SW 1271 (cell line): ENCODE measurements at regions not wholly inside any gene's neighbourhood (a gene's known extent, or its start where the extent isn't known, plus 50 kb on each side); places are given as distances from the start of the nearest gene placed in this dataset.
"Not testable (repeated sequence)": the region's sequence is repeated elsewhere in the genome, so short reads cannot be mapped to it uniquely, and the experiment has no call there.

Source experiments
- DNase-seq, 2 experiments: peaks; one replicate each; lab custom pipeline; 2025; lab: John Stamatoyannopoulos, UW

- peak in 1 of 2 experiments; percentile 25 for DNase-seq
Measured at GRCh38 chr1:96865731-96866685, 144.4 kb downstream of the PTBP2 start.

GRCh38 chr1:96872757-96873156, 151.2 kb downstream of the PTBP2 start:
- no peak for DNase-seq

- no peak for DNase-seq
Measured at GRCh38 chr1:96878640-96879039, 157.1 kb downstream of the PTBP2 start.

DNA sequence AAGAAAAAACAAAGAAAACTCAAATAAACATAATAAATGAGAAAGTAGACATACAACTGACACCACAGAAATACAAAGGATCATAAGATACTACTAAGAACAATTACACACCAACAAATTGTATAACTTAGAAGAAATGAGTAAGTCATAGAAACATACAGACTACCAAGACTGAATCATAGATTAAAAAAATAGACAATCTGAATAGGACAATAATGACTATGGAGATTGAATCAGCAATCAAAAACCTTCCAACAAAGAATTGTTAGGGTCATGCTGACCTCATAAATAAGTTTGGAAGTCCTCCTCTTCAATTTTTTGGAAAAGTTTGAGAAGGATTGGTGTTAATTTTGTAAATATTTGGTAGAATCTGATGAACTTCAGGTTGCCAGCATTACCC, 159.0 kb downstream of the PTBP2 start:
- DNase-seq, result no peak

DNA sequence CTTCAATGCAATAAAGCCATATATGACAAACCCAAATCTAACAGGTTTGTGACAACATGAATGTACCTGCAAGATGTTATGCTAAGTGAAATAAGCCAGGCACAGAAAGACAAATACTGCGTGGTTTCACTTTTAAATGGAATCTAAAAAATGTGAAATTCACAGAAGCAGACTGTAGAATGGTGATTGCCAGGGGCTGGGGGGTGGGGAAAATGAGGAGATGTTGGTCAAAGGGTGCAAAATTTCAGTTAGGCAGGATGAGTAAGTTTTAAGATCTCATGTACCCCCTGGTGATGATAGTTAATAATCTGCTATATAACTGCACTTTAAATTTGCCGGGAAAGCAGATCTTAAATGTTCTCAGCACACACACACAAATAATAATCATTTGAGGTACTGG, 160.5 kb downstream of the PTBP2 start:
- no peak for DNase-seq

DNA sequence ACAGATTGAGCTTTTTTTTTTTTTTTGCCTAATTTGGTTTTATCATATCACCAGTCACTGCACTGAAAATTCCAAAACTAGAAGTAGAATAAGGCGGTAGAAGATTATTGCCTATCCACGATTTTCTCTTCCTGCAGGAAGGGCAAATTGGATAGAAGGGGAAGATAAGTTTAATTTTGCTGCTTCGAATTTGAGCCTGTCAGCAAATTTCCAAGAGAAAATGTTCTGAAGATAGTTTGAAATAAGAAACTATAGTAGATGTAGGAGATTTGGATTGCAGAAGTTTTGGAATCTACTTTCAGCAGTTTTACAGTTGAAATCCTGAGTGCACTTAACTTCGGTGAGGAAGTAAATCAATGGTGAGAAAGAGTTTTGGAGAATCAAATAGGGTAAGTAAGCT, 164.9 kb downstream of the PTBP2 start:
- DNase-seq, result no peak

GRCh38 chr1:96887501-96887900, 165.9 kb downstream of the PTBP2 start:
- no peak for DNase-seq

GRCh38 chr1:96901783-96902363, 180.3 kb downstream of the PTBP2 start:
- no peak for DNase-seq

- no peak for DNase-seq
Measured at GRCh38 chr1:96912248-96912647, 190.7 kb downstream of the PTBP2 start.

DNA sequence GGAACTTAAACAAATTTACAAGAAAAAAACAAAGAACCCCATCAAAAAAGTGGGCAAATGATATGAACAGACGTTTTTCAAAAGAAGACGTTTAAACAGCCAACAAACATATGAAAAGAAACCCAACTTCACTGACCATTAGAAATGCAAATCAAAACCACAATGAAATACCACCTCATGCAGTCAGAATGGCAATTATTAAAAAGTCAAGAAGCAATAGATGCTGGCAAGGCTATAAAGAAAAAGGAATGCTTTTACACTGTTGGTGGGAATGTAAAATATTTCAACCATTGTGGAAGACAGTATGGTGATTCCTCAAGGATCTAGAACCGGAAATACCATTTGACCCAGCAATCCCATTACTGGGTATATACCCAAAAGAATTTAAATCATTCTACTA, 194.1 kb downstream of the PTBP2 start:
- DNase-seq, result not testable (repeated sequence)

GRCh38 chr1:96918406-96918805, 196.8 kb downstream of the PTBP2 start:
- DNase-seq, result no peak

GRCh38 chr1:96922181-96922580, 200.6 kb downstream of the PTBP2 start:
- DNase-seq, result no peak

DNA sequence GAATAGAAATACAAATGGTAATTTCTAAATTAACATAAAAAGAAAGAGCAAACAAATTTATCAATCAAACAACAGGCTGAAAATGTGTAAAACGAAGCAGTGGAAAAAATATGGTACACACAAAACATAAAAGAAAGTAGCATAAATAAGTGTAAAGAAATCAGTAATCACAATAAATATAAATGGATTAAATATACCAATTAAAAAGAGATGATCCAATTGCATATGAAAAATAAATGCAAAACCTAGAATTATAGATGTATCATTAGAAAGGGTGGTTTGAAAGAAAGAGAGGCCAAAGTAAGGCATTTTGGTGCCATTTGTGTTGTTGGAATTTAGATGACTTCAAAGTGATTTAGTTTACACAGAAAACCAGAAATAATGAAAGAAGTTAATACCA, 202.2 kb downstream of the PTBP2 start:
- DNase-seq, result no peak

DNA sequence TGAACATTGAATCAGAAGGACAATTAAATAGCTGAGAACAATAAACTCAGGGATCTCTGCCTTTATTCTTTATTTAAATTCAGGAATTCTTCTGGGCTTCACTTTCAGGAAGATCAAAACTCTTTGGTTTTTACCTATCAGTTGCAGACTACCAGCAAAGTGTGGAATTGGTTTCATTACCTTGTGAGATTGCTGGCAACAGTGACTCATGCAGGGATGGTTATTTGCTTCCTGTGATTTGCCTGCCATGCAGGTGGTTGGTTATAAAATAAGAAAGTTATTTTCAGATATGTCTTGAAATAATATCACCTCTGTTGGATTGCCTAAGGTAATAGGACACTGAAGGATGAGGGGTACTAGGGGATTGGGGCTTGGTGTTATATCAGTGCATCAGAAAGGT, 204.6 kb downstream of the PTBP2 start:
- no peak for DNase-seq

GRCh38 chr1:96927125-96927524, 205.5 kb downstream of the PTBP2 start:
- DNase-seq, result no peak

GRCh38 chr1:96931136-96931535, 209.6 kb downstream of the PTBP2 start:
- DNase-seq, result no peak

GRCh38 chr1:96934282-96934681, 212.7 kb downstream of the PTBP2 start:
- no peak for DNase-seq

- DNase-seq, result no peak
Measured at GRCh38 chr1:96944432-96945092, 223.0 kb downstream of the PTBP2 start.

DNA sequence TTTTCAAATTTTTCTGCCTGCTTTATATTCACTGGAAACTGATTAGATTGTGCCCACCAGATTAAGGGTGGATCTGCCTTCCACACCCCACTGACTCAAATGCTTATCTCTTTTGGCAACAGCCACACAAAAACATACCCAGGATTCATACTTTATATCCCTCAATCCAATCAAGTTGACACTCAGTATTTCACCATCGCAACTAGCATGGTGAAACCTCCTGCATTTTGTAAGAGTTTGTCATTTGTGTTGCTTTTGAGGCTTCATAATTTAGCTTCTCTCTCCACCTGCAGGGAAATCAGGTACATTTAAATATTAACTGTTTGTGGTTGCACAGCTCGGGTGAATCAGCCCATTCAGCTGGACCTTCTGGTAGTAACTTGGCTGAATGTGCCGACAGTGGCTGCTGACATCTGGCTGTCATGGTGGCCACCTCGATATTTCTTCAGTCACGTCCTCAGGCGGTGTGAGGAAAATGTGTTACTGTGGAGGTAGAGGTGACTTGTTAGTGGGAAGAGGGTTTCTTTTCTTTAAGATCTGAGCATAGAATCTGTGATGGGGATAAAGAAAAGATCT, 224.0 kb downstream of the PTBP2 start:
- no peak for DNase-seq

- DNase-seq, result no peak
Measured at GRCh38 chr1:96955307-96956012, 233.9 kb downstream of the PTBP2 start.

GRCh38 chr1:96962216-96962615, 240.6 kb downstream of the PTBP2 start:
- DNase-seq, result no peak

GRCh38 chr1:96962751-96963211, 241.2 kb downstream of the PTBP2 start:
- DNase-seq, result no peak
